NCI-H1417 treated with DMSO at 0.1 percent for 48 hours (cell line): ENCODE measurements at regions not wholly inside any gene's neighbourhood (a gene's known extent, or its start where the extent isn't known, plus 50 kb on each side); places are given as distances from the start of the nearest gene placed in this dataset.

ENCODE experiments used
- DNase-seq: peaks from one replicate; lab custom pipeline; 2025; lab: John Stamatoyannopoulos, UW

DNA sequence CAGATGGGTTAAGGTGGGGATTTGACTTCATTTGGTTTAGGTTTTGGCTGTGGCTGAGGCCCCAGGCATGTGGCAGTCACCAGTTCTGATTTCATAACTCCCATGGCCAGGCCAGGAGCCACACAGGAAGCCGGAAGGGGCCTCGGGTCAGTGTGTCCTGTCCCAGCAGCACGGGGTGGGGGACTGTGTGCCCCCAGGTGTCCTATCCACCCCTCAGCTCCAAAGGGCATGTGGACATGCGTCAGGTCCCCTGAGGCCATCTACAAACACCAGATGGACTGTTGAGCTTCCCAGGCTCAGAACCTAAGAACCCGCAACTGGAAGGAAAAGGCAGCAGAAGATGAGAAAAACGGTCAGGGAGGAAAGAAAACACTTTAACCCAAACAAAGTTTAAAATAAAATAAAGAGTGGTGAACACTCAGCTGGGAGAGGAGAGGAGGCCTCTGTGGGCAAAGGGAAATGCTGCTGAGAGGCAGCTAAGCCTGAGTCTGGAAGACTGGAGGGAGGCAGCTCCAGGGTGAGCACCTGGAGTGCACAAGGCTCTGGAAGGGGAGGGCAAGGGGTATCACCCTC is 260.8 kb downstream of the AUH start:
- no peak for DNase-seq

- no peak for DNase-seq
Observed at GRCh38 chr9:91101611-91102168, 260.0 kb downstream of the AUH start.

DNA sequence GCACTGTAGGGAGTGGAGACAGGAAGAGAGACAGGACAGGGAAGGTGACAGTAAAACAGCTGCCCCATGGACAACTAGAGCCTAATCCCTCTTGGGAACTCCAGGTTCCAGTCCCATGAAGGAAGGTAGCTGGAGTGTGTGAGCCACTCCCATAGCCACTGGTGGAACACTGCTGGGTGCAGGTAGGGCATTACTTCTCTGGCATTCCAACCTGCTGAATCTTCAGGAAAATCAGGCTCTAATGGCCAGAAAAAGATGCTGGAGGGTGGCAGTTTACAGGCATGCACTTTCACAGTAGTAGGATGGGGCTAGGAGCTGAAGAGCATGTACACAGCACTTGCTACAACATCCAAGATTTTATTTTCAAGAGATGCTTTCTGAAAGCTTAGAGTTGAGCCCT is 259.4 kb downstream of the AUH start:
- DNase-seq = no peak

DNA sequence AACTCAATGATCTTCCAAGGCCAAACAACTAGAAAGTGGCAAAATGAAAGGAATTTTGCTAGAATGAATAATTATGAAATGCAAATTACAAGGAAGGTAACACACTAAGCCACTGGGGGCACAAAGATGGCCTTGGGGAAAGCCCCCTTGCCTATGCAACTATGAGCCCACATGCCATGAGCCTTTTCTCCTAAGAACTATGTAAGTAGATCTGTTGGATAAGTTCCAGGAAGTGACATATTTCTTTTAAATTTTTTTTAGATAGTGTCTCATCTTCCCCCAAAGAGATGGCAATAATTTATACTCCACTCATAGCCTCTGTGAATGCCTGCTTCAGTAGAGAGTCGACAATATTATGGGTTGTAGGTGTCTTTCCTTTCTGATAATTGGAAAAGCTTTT is 257.8 kb downstream of the AUH start:
- no peak for DNase-seq

GRCh38 chr9:91106415-91107081 is 255.2 kb downstream of the AUH start:
- DNase-seq = no peak

- DNase-seq = no peak
Observed at GRCh38 chr9:91111226-91111625, 250.5 kb downstream of the AUH start.

GRCh38 chr9:91111876-91112275 is 249.8 kb downstream of the AUH start:
- DNase-seq = no peak

- DNase-seq = no peak
Observed at GRCh38 chr9:91113016-91113415, 248.7 kb downstream of the AUH start.

DNA sequence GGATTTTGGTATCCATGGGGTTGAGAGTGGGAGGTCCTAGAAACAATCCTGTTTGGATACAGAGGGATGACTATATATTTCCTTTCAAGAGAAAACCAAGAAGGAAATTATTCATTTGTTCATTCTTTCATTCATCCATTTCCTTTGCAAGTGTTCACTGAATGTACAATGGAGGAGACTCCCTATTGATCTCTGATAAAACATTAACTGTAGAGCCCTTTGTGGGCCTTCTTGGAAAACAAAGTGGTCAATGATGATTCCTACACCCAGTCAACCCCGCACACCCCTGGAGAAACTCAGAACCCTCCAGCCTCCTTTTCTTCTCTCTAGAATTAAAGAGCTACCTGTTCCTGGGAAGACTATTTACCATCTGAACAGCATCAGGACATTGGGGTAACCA is 247.3 kb downstream of the AUH start:
- DNase-seq = no peak

GRCh38 chr9:91116211-91116610 is 245.5 kb downstream of the AUH start:
- DNase-seq = no peak

DNA sequence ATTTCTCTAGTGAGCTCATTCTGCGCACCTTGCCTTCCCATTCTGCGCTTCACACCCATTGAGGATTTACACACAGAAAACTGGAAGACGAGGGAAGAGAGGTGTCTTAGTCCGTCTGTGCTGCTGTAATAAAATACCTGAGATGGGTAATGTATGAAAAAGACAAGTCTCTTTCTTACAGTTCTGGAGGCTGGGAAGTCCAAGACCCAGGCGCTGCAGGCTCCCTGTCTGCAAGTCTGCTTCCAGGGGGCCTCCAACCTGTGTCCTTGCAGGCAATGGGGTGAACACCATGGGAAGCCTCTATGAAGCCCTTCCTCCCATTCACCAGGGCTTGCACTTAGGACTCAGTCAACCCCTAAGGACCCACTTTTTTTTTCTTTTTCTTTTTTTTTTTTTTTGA is 245.0 kb downstream of the AUH start:
- no peak for DNase-seq

DNA sequence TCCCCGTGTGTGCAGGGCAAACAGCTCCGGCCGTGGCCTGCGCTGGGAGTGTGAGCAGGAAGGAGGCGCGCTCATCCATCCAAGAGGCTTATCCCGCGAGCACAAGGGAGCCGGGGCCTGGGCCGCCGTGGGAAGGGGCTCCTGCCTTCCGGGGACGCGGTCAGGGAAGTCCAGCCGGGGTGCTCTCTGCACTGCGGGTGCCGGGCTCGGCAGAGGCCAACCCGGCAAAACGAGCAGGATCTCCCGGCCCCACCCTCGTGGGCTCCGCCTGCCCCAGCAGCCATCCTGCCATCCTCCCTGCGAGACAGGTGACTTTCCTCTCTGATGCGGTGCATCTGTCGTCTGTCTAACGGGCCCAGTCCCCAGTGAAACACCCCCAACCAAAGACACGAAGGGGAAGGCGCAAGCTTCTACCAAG is 244.2 kb downstream of the AUH start:
- no peak for DNase-seq

DNA sequence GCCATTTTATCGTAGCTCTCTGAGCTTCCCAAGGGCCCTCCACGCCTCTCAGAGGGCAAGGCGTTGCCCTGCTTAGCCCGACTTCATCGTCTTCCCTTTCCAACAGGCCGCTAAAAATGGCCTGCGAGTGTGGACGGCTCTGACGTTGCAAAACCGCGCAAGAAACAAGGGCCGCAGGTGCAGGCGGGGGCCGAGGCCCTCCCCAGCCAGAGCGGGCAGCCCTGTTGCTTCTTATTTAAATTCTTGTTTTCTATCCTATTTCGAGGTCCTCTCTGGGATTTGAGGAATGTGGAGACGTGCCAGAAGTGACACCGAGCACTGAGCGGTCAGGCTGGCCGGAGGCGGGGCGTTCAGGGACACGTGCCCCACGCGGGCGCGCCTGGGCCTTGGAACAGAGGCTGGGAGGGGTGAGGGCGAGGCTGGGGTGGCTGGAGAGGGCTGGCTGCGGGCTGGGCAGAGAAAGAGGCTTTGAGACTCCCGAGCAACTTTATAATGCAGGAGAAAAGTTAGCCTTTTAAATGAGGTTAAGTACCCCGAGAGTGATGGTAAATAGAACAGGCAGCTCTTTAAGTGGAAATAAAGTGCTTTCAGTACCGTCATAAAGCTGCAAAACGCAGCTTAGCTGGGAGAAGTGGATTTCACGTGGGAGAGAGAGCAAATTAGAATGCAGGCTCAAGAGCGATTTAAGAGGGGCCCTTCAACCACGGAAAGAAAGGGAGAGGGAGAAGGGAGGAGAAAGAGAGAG is 243.6 kb downstream of the AUH start:
- DNase-seq = peak; percentile 3

GRCh38 chr9:91118704-91119025 is 243.1 kb downstream of the AUH start:
- DNase-seq = no peak

- DNase-seq = no peak
Observed at GRCh38 chr9:91119142-91119541, 242.6 kb downstream of the AUH start.

- no peak for DNase-seq
Observed at GRCh38 chr9:91119679-91120078, 242.0 kb downstream of the AUH start.

DNA sequence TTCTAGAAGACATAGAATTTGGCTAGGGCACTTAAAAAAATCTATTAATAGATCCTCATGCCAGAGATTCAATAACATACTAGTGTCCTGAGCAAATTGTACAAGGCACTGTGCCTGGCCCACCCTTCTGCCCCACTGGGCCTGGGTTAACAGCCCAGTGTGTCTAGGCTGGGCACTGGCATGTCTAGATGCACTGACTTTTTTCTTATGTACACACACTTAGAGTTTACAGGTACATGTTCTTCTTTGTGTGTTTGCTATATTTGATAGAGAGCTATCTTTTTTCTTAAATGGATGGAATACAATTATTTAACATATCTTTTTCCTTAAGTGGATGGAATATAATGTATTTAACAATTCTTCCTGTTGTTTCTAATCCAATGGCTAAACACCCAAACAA is 241.5 kb downstream of the AUH start:
- no peak for DNase-seq

GRCh38 chr9:91122755-91123154 is 239.0 kb downstream of the AUH start:
- DNase-seq = no peak

- DNase-seq = no peak
Observed at GRCh38 chr9:91126761-91127445, 234.8 kb downstream of the AUH start.

- DNase-seq = no peak
Observed at GRCh38 chr9:91127653-91128052, 234.1 kb downstream of the AUH start.

- DNase-seq = no peak
Observed at GRCh38 chr9:91130796-91131318, 230.9 kb downstream of the AUH start.

GRCh38 chr9:91131433-91131839 is 230.3 kb downstream of the AUH start:
- no peak for DNase-seq
